ENCODE measurements at regions not wholly inside any gene's neighbourhood (a gene's known extent, or its start where the extent isn't known, plus 50 kb on each side); places are given as distances from the start of the nearest gene placed in this dataset.

DNA sequence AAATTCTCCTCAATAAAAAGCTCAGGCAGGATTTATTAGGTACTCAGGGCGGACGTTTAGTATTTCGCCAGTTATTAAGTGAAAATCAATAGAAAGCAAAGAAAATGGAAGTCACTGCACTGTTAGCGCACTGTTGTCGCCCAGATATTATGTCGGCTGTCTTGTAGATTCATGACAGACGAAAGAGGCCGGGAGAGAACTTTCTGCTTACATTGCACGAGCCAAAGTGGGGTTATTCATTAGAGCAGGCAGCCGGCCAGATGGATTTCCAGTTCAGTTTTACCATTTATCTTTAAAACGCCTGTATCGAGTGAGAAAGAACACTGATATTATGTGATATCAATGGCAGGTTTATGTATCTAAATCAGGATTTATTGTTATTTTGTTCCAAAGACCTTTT is 866.0 kb upstream of the NR2F2 start:
- Histone ChIP-seq H3K9me3 (ENCODE audit: insufficient read depth, low read length) (no peaks in the 10 kb centered on the region), H3K4me1 (ENCODE audit: insufficient read depth, insufficient read length) (no peaks in the 10 kb centered on the region), H3K9ac (ENCODE audit: insufficient read length, low read depth) (no peak overlapping the region), H3K27me3 (ENCODE audit: insufficient read depth, insufficient read length) (no peaks in the 10 kb centered on the region), H3K4me3 (ENCODE audit: insufficient read length, low read depth) (no peak overlapping the region), H3K36me3 (ENCODE audit: insufficient read depth, insufficient read length, low read length) (no peaks in the 10 kb centered on the region)
- TF ChIP-seq YY1 (IDR thresholded peaks at IDR 0.05; ENCODE audit: insufficient read depth, insufficient read length): no peak
- TF ChIP-seq ZNF274 (IDR thresholded peaks at IDR 0.05; ENCODE audit: low read depth, low read length): no peak
- TF ChIP-seq SUZ12 (IDR thresholded peaks at IDR 0.05; ENCODE audit: extremely low read depth, insufficient read depth, insufficient read length): no peak
- no peak for DNase-seq (ENCODE audit: low read depth, low spot score)

GRCh38 chr15:95468820-95469219 is 861.7 kb upstream of the NR2F2 start:
- Histone ChIP-seq H3K9ac (ENCODE audit: insufficient read length, low read depth) (no peak overlapping the region), H3K9me3 (ENCODE audit: insufficient read depth, low read length) (no peaks in the 10 kb centered on the region), H3K36me3 (ENCODE audit: insufficient read depth, insufficient read length, low read length) (no peaks in the 10 kb centered on the region), H3K4me1 (ENCODE audit: insufficient read depth, insufficient read length) (no peaks in the 10 kb centered on the region), H3K4me3 (ENCODE audit: insufficient read length, low read depth) (no peak overlapping the region), H3K27me3 (ENCODE audit: insufficient read depth, insufficient read length) (no peaks in the 10 kb centered on the region)
- DNase-seq (ENCODE audit: low read depth, low spot score): no peak
- TF ChIP-seq YY1 (IDR thresholded peaks at IDR 0.05; ENCODE audit: insufficient read depth, insufficient read length): no peak
- TF ChIP-seq ZNF274 (IDR thresholded peaks at IDR 0.05; ENCODE audit: low read depth, low read length): no peak
- TF ChIP-seq SUZ12 (IDR thresholded peaks at IDR 0.05; ENCODE audit: extremely low read depth, insufficient read depth, insufficient read length): no peak

DNA sequence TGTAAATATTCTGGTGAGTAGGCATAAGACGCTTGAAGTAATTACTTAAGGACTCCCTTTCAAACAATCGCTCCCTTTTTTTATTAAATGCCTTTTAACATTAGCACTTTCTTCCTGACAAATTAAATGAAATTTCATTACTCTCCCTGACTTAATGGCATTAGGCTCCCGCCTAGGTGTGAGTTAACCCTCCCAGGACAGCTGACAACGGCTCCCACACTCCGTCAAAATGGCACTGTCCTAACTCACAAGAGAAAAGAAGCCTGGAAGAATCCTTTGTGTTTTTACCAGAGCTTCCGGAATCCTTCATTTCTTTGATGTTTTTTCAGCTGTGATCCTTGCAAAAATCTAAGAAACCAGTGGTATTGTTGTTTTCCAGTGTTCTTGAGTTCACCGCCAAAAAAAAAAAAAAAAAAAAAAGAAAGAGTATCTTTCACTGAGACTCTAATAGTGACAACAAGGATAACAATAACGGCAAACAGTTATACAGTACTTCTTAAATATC is 861.0 kb upstream of the NR2F2 start:
- DNase-seq (ENCODE audit: low read depth, low spot score): no peak
- H3K36me3 ChIP-seq (ENCODE audit: insufficient read depth, insufficient read length, low read length): no peaks in the 10 kb centered on the region
- TF ChIP-seq SUZ12 (IDR thresholded peaks at IDR 0.05; ENCODE audit: extremely low read depth, insufficient read depth, insufficient read length) (no peak), YY1 (IDR thresholded peaks at IDR 0.05; ENCODE audit: insufficient read depth, insufficient read length) (no peak), ZNF274 (IDR thresholded peaks at IDR 0.05; ENCODE audit: low read depth, low read length) (no peak)
- no peaks in the 10 kb centered on the region for H3K27me3 ChIP-seq (ENCODE audit: insufficient read depth, insufficient read length)
- H3K9me3 ChIP-seq (ENCODE audit: insufficient read depth, low read length): no peaks in the 10 kb centered on the region
- H3K4me1 ChIP-seq (ENCODE audit: insufficient read depth, insufficient read length): no peaks in the 10 kb centered on the region
- no peak overlapping the region for H3K9ac ChIP-seq (ENCODE audit: insufficient read length, low read depth)
- no peak overlapping the region for H3K4me3 ChIP-seq (ENCODE audit: insufficient read length, low read depth)

GRCh38 chr15:95470529-95470928 is 860.0 kb upstream of the NR2F2 start:
- TF ChIP-seq SUZ12 (IDR thresholded peaks at IDR 0.05; ENCODE audit: extremely low read depth, insufficient read depth, insufficient read length) (no peak), ZNF274 (IDR thresholded peaks at IDR 0.05; ENCODE audit: low read depth, low read length) (no peak), YY1 (IDR thresholded peaks at IDR 0.05; ENCODE audit: insufficient read depth, insufficient read length) (no peak)
- Histone ChIP-seq H3K4me3 (ENCODE audit: insufficient read length, low read depth) (no peak overlapping the region), H3K9ac (ENCODE audit: insufficient read length, low read depth) (no peak overlapping the region), H3K36me3 (ENCODE audit: insufficient read depth, insufficient read length, low read length) (no peaks in the 10 kb centered on the region), H3K27me3 (ENCODE audit: insufficient read depth, insufficient read length) (no peaks in the 10 kb centered on the region), H3K9me3 (ENCODE audit: insufficient read depth, low read length) (no peaks in the 10 kb centered on the region), H3K4me1 (ENCODE audit: insufficient read depth, insufficient read length) (no peaks in the 10 kb centered on the region)
- no peak for DNase-seq (ENCODE audit: low read depth, low spot score)

DNA sequence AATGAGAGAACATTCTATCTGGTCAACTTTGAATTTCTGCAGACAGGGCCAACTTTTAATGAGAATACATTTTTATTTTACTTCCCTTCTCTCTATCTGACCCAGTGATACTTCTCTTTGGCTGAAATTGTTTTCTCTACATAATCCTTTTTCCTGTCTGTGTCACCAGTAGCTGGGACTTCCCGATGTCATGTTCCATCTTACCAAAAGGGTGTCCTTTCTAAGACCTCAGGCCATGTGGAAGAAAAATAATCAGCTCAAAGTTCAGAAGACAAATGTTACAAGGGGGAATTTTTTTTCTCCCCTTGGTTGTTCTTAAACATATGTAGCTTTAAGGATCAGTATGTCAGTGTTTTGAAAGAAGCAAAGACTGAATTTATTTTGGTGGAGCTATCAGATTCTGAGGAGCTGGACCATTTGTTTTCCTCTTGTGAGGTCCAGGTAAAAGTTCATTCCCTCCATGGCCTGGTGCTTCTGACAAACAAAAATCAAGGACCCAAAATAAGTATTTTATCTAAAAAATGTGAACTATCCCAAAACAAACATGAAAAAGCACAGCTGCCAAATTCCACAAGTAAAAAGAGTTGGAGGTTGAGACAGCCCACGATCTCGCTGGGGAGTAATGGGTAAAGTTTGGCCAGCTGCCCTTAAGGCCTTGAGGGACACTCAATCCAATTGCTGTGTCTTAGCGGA is 859.4 kb upstream of the NR2F2 start:
- Histone ChIP-seq H3K4me3 (ENCODE audit: insufficient read length, low read depth) (no peak overlapping the region), H3K27me3 (ENCODE audit: insufficient read depth, insufficient read length) (no peaks in the 10 kb centered on the region), H3K9ac (ENCODE audit: insufficient read length, low read depth) (no peak overlapping the region), H3K4me1 (ENCODE audit: insufficient read depth, insufficient read length) (no peaks in the 10 kb centered on the region), H3K36me3 (ENCODE audit: insufficient read depth, insufficient read length, low read length) (no peaks in the 10 kb centered on the region), H3K9me3 (ENCODE audit: insufficient read depth, low read length) (no peaks in the 10 kb centered on the region)
- TF ChIP-seq ZNF274 (IDR thresholded peaks at IDR 0.05; ENCODE audit: low read depth, low read length): no peak
- no peak for TF ChIP-seq SUZ12 (IDR thresholded peaks at IDR 0.05; ENCODE audit: extremely low read depth, insufficient read depth, insufficient read length)
- no peak for TF ChIP-seq YY1 (IDR thresholded peaks at IDR 0.05; ENCODE audit: insufficient read depth, insufficient read length)
- no peak for DNase-seq (ENCODE audit: low read depth, low spot score)

GRCh38 chr15:95471690-95472086 is 858.8 kb upstream of the NR2F2 start:
- no peak for DNase-seq (ENCODE audit: low read depth, low spot score)
- Histone ChIP-seq H3K36me3 (ENCODE audit: insufficient read depth, insufficient read length, low read length) (no peaks in the 10 kb centered on the region), H3K4me1 (ENCODE audit: insufficient read depth, insufficient read length) (no peaks in the 10 kb centered on the region), H3K9ac (ENCODE audit: insufficient read length, low read depth) (no peak overlapping the region), H3K27me3 (ENCODE audit: insufficient read depth, insufficient read length) (no peaks in the 10 kb centered on the region), H3K9me3 (ENCODE audit: insufficient read depth, low read length) (no peaks in the 10 kb centered on the region), H3K4me3 (ENCODE audit: insufficient read length, low read depth) (no peak overlapping the region)
- no peak for TF ChIP-seq SUZ12 (IDR thresholded peaks at IDR 0.05; ENCODE audit: extremely low read depth, insufficient read depth, insufficient read length)
- no peak for TF ChIP-seq YY1 (IDR thresholded peaks at IDR 0.05; ENCODE audit: insufficient read depth, insufficient read length)
- no peak for TF ChIP-seq ZNF274 (IDR thresholded peaks at IDR 0.05; ENCODE audit: low read depth, low read length)

GRCh38 chr15:95475067-95475466 is 855.4 kb upstream of the NR2F2 start:
- TF ChIP-seq ZNF274 (IDR thresholded peaks at IDR 0.05; ENCODE audit: low read depth, low read length) (no peak), SUZ12 (IDR thresholded peaks at IDR 0.05; ENCODE audit: extremely low read depth, insufficient read depth, insufficient read length) (no peak), YY1 (IDR thresholded peaks at IDR 0.05; ENCODE audit: insufficient read depth, insufficient read length) (no peak)
- Histone ChIP-seq H3K27me3 (ENCODE audit: insufficient read depth, insufficient read length) (no peaks in the 10 kb centered on the region), H3K4me3 (ENCODE audit: insufficient read length, low read depth) (no peak overlapping the region), H3K4me1 (ENCODE audit: insufficient read depth, insufficient read length) (no peaks in the 10 kb centered on the region), H3K9me3 (ENCODE audit: insufficient read depth, low read length) (no peaks in the 10 kb centered on the region), H3K9ac (ENCODE audit: insufficient read length, low read depth) (no peak overlapping the region), H3K36me3 (ENCODE audit: insufficient read depth, insufficient read length, low read length) (no peaks in the 10 kb centered on the region)
- DNase-seq (ENCODE audit: low read depth, low spot score): no peak
